Nephron (organoid): ENCODE measurements at regions not wholly inside any gene's neighbourhood (a gene's known extent, or its start where the extent isn't known, plus 50 kb on each side); places are given as distances from the start of the nearest gene placed in this dataset.
A peak's percentile ranks its signal among the peaks of the same experiment; 100 is the strongest.

Experiments used
- H3K27ac Mint-ChIP-seq, 3 experiments: 2 replicates each; pipeline ENCODE4 v1.8.0; 2020; ENCODE audit warnings: mixed read lengths in 3 of 3, mild to moderate bottlenecking in 2 of 3, moderate library complexity in 1 of 3
- H3K27me3 Mint-ChIP-seq: 2 replicates; pipeline ENCODE4 v1.8.0; 2021; ENCODE audit warnings: low read depth, mild to moderate bottlenecking, moderate library complexity, mixed read lengths
- H3K36me3 Mint-ChIP-seq: 2 replicates; pipeline ENCODE4 v1.8.0; 2020; ENCODE audit warnings: low read depth, mixed read lengths
- H3K4me1 Mint-ChIP-seq: 2 replicates; pipeline ENCODE4 v1.8.0; 2020; ENCODE audit warnings: mixed read lengths
- H3K4me3 Mint-ChIP-seq, 3 experiments: 2 replicates each; pipeline ENCODE4 v1.8.0; 2020; ENCODE audit warnings: mild to moderate bottlenecking in 3 of 3, mixed read lengths in 3 of 3, moderate library complexity in 2 of 3
- H3K9me3 Mint-ChIP-seq: 2 replicates; pipeline ENCODE4 v1.8.0; 2020; ENCODE audit warnings: mixed read lengths
- TF ChIP-seq, protein P1 (sequence below), 3 experiments: fragments of 200-600 bp; sonication (generic); IDR thresholded peaks; one replicate each; pipeline ENCODE4 v1.5.0; 2021; ENCODE audit warnings: antibody characterized with exemption in 3 of 3; ENCODE audit not compliant: unreplicated experiment in 3 of 3

DNA sequence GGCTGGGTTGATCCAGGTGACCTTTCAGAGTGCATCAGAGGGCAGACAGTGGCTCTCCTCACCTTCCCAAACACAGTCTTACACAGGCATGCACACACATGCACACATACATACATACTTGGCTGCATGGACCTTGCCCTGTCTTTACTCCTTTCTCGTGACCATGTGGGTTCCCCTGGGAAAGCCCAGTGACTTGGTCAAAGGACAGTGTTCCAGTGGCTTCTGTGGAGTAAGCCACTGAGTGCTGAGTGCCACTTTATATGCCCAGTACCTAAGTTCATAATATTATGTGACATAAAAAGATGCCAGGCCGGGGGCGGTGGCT lies 249.4 kb downstream of the MYCN start:
- H3K36me3 Mint-ChIP-seq: no peaks in the 10 kb centered on the region
- no peaks in the 10 kb centered on the region for H3K9me3 Mint-ChIP-seq
- peak overlapping the region in 1 of 3 experiments; percentile 54 for H3K27ac Mint-ChIP-seq
- peaks cover 24% of the 10 kb centered on the region for H3K4me1 Mint-ChIP-seq
- no peak overlapping the region for H3K4me3 Mint-ChIP-seq
- TF ChIP-seq, protein P1, sequence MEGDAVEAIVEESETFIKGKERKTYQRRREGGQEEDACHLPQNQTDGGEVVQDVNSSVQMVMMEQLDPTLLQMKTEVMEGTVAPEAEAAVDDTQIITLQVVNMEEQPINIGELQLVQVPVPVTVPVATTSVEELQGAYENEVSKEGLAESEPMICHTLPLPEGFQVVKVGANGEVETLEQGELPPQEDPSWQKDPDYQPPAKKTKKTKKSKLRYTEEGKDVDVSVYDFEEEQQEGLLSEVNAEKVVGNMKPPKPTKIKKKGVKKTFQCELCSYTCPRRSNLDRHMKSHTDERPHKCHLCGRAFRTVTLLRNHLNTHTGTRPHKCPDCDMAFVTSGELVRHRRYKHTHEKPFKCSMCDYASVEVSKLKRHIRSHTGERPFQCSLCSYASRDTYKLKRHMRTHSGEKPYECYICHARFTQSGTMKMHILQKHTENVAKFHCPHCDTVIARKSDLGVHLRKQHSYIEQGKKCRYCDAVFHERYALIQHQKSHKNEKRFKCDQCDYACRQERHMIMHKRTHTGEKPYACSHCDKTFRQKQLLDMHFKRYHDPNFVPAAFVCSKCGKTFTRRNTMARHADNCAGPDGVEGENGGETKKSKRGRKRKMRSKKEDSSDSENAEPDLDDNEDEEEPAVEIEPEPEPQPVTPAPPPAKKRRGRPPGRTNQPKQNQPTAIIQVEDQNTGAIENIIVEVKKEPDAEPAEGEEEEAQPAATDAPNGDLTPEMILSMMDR (IDR thresholded peaks at IDR 0.05; ENCODE audit: unreplicated experiment in 3 of 3): no peak
- peaks cover 3% of the 10 kb centered on the region for H3K27me3 Mint-ChIP-seq

DNA sequence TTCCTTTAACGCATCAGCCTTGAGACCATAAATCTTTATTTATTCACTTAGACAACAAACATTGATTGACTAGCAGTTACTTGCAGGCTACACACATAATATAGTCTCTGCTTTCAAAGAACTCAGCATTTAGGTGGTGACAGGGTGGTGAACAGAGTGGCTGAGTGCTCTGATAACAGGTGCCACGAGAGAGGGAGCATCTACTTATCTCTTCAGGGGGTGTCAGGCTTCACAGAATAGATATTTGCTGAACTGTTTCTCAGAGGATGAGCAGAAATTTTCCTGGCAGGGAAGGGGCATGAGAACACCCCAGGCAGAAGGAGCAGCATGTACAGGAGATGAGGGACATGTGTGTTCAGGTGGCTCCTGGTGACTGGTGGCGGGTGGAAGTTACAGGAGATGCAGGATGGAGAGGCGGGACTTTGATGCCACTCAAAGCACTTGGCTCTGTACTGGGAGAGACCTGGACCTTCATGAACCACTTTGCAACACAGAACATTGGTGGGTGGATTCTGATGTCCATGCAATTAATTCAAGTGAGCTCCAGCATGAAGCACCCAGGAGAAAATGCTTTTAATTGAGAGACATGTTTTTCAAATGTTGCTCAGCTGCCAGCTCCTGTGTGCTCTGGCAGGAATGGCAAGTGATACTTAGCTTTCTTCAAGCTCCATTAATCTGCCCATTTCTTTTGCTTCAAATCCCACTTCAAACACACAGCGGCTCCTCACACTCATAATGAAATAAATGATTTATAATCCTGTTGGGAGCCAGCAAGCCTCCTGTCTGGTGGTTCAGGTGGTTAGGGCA lies 248.9 kb downstream of the MYCN start:
- Mint-ChIP-seq H3K36me3 (no peaks in the 10 kb centered on the region), H3K4me1 (peaks cover 24% of the 10 kb centered on the region), H3K9me3 (no peaks in the 10 kb centered on the region), H3K4me3 (no peak overlapping the region), H3K27me3 (peaks cover 3% of the 10 kb centered on the region), H3K27ac (peak overlapping the region in 1 of 3 experiments; percentile 54)
- TF ChIP-seq, protein P1 (IDR thresholded peaks at IDR 0.05; ENCODE audit: unreplicated experiment in 3 of 3): no peak

DNA sequence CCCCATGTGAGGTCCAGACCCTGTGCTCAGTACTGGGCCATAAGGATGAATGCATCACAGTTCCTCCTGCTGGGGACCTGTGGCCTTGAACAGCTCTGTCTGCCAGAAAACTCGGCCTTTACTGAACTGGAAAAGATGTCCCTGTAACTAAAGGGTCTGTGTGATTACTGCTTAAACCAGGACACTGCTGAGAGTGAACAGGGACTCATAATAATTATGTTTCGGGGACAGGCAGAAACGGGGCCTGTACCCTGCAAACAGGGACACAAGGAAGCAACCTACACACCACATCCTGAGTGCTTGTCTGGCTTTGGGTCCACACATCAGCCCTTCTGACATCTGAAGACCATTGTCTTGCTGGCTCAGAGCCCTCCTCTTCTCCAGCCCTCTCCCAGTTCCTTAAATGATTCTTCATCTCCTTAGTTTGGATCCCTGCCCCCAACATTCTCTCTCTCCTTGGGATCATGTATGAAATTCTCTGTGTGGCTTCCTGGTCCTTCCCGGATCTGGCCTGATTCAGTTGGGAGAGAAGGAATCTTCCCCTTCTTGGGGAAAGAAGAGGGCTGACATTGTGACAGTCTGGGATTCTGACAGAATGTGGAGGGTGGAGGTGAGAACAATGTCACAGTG lies 248.0 kb downstream of the MYCN start:
- TF ChIP-seq, protein P1 (IDR thresholded peaks at IDR 0.05; ENCODE audit: unreplicated experiment in 3 of 3): no peak
- H3K4me1 Mint-ChIP-seq: peaks cover 24% of the 10 kb centered on the region
- H3K4me3 Mint-ChIP-seq: no peak overlapping the region
- H3K9me3 Mint-ChIP-seq: no peaks in the 10 kb centered on the region
- H3K27ac Mint-ChIP-seq: peak overlapping the region in 1 of 3 experiments; percentile 51
- no peaks in the 10 kb centered on the region for H3K36me3 Mint-ChIP-seq
- peaks cover 3% of the 10 kb centered on the region for H3K27me3 Mint-ChIP-seq

DNA sequence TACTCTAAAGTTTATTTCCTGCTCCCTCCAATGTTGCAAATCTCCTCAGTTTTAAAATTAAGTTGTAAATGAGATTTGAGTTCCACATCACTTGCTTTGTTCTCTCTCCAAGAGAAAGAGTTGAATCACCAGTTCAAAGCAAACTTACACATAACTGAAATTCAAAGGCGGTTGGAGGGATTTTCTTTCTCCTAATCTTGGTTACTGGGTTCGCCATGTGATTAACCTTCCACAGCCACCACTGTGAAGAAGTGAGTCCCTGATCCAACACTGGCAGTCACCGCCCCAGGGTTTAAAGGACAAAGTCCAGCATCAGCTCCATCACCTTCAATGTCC lies 247.1 kb downstream of the MYCN start:
- Mint-ChIP-seq H3K9me3 (no peaks in the 10 kb centered on the region), H3K4me3 (no peak overlapping the region), H3K36me3 (no peaks in the 10 kb centered on the region), H3K4me1 (peaks cover 24% of the 10 kb centered on the region), H3K27ac (peak overlapping the region; percentile 13 to 51 (median 46)), H3K27me3 (peaks cover 3% of the 10 kb centered on the region)
- TF ChIP-seq, protein P1 (IDR thresholded peaks at IDR 0.05; ENCODE audit: unreplicated experiment in 3 of 3): no peak

DNA sequence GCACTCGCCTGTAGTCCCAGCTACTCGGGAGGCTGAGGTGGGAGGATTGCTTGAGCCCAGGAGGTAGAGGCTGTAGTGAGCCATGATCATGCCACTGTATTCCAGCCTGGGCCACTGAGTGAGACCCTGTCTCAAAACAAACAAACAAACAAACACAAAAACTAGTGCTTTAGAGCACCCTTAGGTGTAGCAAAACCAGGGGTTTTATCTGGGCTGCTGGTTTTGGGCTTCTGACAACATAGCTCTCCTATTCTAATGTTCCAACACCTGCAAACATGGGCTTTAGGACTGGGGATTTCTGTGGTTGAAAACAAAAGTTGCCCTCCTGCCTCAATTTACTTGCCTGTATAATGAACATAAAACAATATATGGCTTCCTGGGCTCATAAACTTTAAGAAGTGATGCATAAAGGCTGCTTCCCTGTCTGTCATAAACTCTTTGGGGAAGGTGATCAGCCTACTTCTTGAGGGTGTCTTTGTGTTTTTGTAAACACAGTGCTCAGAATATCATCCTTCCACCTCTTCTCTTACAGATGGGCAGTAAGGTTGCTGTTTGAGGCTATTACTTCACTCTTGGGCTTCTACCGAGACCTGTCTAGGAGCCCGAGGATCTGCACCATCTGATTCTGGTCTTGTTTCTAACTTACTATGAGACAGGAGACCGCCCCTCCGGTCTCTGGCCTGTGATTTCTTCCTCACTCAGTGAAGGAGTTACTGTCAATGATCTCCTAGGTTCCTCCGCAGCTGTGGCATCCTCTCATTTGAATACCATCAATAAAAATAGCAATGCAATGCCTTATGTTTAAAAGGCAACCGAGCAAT lies 246.5 kb downstream of the MYCN start:
- Mint-ChIP-seq H3K4me3 (no peak overlapping the region), H3K27ac (peak overlapping the region; percentile 13 to 51 (median 46)), H3K4me1 (peaks cover 24% of the 10 kb centered on the region), H3K36me3 (no peaks in the 10 kb centered on the region), H3K9me3 (no peaks in the 10 kb centered on the region), H3K27me3 (peaks cover 6% of the 10 kb centered on the region)
- TF ChIP-seq, protein P1 (IDR thresholded peaks at IDR 0.05; ENCODE audit: unreplicated experiment in 3 of 3): no peak
